CD14-positive monocyte (primary cell): ENCODE measurements at regions not wholly inside any gene's neighbourhood (a gene's known extent, or its start where the extent isn't known, plus 50 kb on each side); places are given as distances from the start of the nearest gene placed in this dataset.

Source experiments
- DNase-seq, 3 donors: peaks; one replicate each; pipeline ENCODE4 v3.0.0-alpha.2; 2011 to 2022
- H2AFZ ChIP-seq: 2 replicates; pipeline ENCODE4 v1.6.0; 2012; ENCODE audit warnings: mild to moderate bottlenecking, low read depth, low read length, inconsistent platforms; ENCODE audit not compliant: insufficient read depth, poor library complexity, severe bottlenecking
- H3K27ac ChIP-seq, 2 donors: 1 replicate in 1 of 2; 2 replicates in 1 of 2; pipeline ENCODE4 v1.5.1; 2012 to 2013; ENCODE audit warnings: low read length in 2 of 2, control low read depth in 1 of 2, inconsistent platforms in 1 of 2, low read depth in 1 of 2, mild to moderate bottlenecking in 1 of 2
- H3K27me3 ChIP-seq, 2 donors: one replicate each; pipeline versions ENCODE4 v1.6.0 to v1.6.1; 2011 to 2013; ENCODE audit warnings: low read length in 2 of 2; ENCODE audit not compliant: control insufficient read depth in 2 of 2, insufficient read depth in 2 of 2
- H3K36me3 ChIP-seq, 2 donors: replicated peaks in 1 of 2; 1 replicate in 1 of 2; 2 replicates in 1 of 2; pipeline versions ENCODE4 v1.5.1 to v1.6.1; 2012 to 2013; ENCODE audit warnings: low read length in 2 of 2, control low read depth in 1 of 2, inconsistent platforms in 1 of 2, mild to moderate bottlenecking in 1 of 2; ENCODE audit not compliant: insufficient read depth in 2 of 2, control insufficient read depth in 1 of 2
- H3K4me1 ChIP-seq, 2 donors: 1 replicate in 1 of 2; 2 replicates in 1 of 2; pipeline versions ENCODE4 v1.5.1 to v1.6.1; 2012 to 2013; ENCODE audit warnings: low read length in 2 of 2, control low read depth in 1 of 2, inconsistent platforms in 1 of 2, mild to moderate bottlenecking in 1 of 2, moderate library complexity in 1 of 2; ENCODE audit not compliant: insufficient read depth in 2 of 2, control insufficient read depth in 1 of 2
- H3K4me2 ChIP-seq: replicated peaks from 2 replicates; pipeline ENCODE3; 2012; ENCODE audit warnings: low read length, moderate library complexity, mild to moderate bottlenecking; ENCODE audit not compliant: poor library complexity, severe bottlenecking; ENCODE audit errors: extremely low read depth
- H3K4me3 ChIP-seq, 3 experiments: fragments of 200-600 bp in 1 of 3; sonication (generic) in 1 of 3; replicated peaks in 1 of 3; 1 replicate in 2 of 3; 2 replicates in 1 of 3; pipeline ENCODE4 v1.5.1; 2011 to 2013; ENCODE audit warnings: low read length in 3 of 3, mild to moderate bottlenecking in 3 of 3, control low read depth in 2 of 3, low read depth in 2 of 3, inconsistent platforms in 1 of 3, moderate library complexity in 1 of 3
- H3K79me2 ChIP-seq: 2 replicates; pipeline ENCODE4 v1.6.0; 2012; ENCODE audit warnings: mild to moderate bottlenecking, control low read depth, inconsistent platforms, low read length, moderate library complexity; ENCODE audit not compliant: insufficient read depth
- H3K9ac ChIP-seq: 2 replicates; pipeline ENCODE4 v1.6.0; 2017; ENCODE audit warnings: low read length, mild to moderate bottlenecking; ENCODE audit not compliant: insufficient read depth, poor library complexity, severe bottlenecking
- H3K9me3 ChIP-seq, 2 donors: replicated peaks in 1 of 2; 1 replicate in 1 of 2; 2 replicates in 1 of 2; pipeline versions ENCODE4 v1.5.1 to v1.6.1; 2012 to 2013; ENCODE audit warnings: low read length in 2 of 2, control low read depth in 1 of 2; ENCODE audit not compliant: control insufficient read depth in 1 of 2, insufficient read depth in 1 of 2
- H4K20me1 ChIP-seq: 2 replicates; pipeline ENCODE4 v1.6.0; 2012; ENCODE audit warnings: mild to moderate bottlenecking, low read length, control low read depth, moderate library complexity; ENCODE audit not compliant: insufficient read depth
- H3K27ac Mint-ChIP-seq, 7 donors: one replicate each; pipeline ENCODE4 v1.8.0; 2020; ENCODE audit warnings: mild to moderate bottlenecking in 7 of 7, mixed read lengths in 7 of 7, moderate library complexity in 6 of 7, inconsistent platforms in 2 of 7
- H3K27me3 Mint-ChIP-seq, 3 donors: one replicate each; pipeline ENCODE4 v1.8.0; 2021 to 2022; ENCODE audit warnings: low read depth in 3 of 3, mild to moderate bottlenecking in 3 of 3, mixed read lengths in 3 of 3, moderate library complexity in 3 of 3, inconsistent platforms in 1 of 3
- H3K36me3 Mint-ChIP-seq, 2 donors: one replicate each; pipeline ENCODE4 v1.8.0; 2020; ENCODE audit warnings: mixed read lengths in 2 of 2, inconsistent platforms in 1 of 2, mild to moderate bottlenecking in 1 of 2
- H3K4me1 Mint-ChIP-seq: one replicate; pipeline ENCODE4 v1.8.0; 2020; ENCODE audit warnings: mild to moderate bottlenecking, mixed read lengths
- H3K4me3 Mint-ChIP-seq, 2 donors: one replicate each; pipeline ENCODE4 v1.8.0; 2020; ENCODE audit warnings: mild to moderate bottlenecking in 2 of 2, mixed read lengths in 2 of 2, moderate library complexity in 1 of 2
- H3K9me3 Mint-ChIP-seq, 7 donors: one replicate each; pipeline ENCODE4 v1.8.0; 2020 to 2022; ENCODE audit warnings: mixed read lengths in 7 of 7, mild to moderate bottlenecking in 6 of 7, moderate library complexity in 6 of 7, inconsistent platforms in 2 of 7
- CTCF ChIP-seq: fragments of 200-600 bp; IDR thresholded peaks from one replicate; pipeline ENCODE4 v1.8.0; 2022; ENCODE audit warnings: antibody characterized with exemption, mild to moderate bottlenecking
- WGBS: methylation state at CpG from one replicate; pipeline ENCODE4 v1.1.5; 2013; ENCODE audit warnings: missing lambda C conversion rate; ENCODE audit not compliant: insufficient coverage; 5-methylcytosine and 5-hydroxymethylcytosine counted together
- intact Hi-C, 2 donors: fragments of 100-400 bp; cut with micrococcal nuclease; formaldehyde crosslinking; loops; one replicate each; pipeline versions ENCODE4 v1.15.0 to v1.15.1; 2023

- no peaks in the 10 kb centered on the region for H3K27me3 Mint-ChIP-seq
- 78% methylated on average over 1 of the region's 1 CpG for WGBS
- Histone ChIP-seq H3K4me1 (no peaks in the 10 kb centered on the region), H3K9ac (no peak overlapping the region), H3K9me3 (peaks cover 0 to 10% of the 10 kb centered on the region in 2 donors), H4K20me1 (no peaks in the 10 kb centered on the region), H3K27ac (no peak overlapping the region), H3K36me3 (no peaks in the 10 kb centered on the region), H3K79me2 (no peaks in the 10 kb centered on the region), H2AFZ (no peak overlapping the region), H3K4me3 (no peak overlapping the region), H3K27me3 (no peaks in the 10 kb centered on the region), H3K4me2 (no peak overlapping the region)
- no peak overlapping the region for H3K4me3 Mint-ChIP-seq
- TF ChIP-seq CTCF = no peak
- peaks cover 0 to 12% (median 8%) of the 10 kb centered on the region in 7 donors for H3K9me3 Mint-ChIP-seq
- no peaks in the 10 kb centered on the region for H3K4me1 Mint-ChIP-seq
- H3K36me3 Mint-ChIP-seq = no peaks in the 10 kb centered on the region
- no peak overlapping the region for H3K27ac Mint-ChIP-seq
- no peak for DNase-seq
- intact Hi-C loops = no loop called here
These were observed 374.6 kb upstream of the SYNCRIP start for GRCh38 chr6:86017236-86017635.

- TF ChIP-seq CTCF = no peak
- Histone ChIP-seq H3K9ac (no peak overlapping the region), H3K9me3 (peaks cover 0 to 10% of the 10 kb centered on the region in 2 donors), H3K36me3 (no peaks in the 10 kb centered on the region), H3K4me3 (no peak overlapping the region), H4K20me1 (no peaks in the 10 kb centered on the region), H3K4me1 (no peaks in the 10 kb centered on the region), H2AFZ (no peak overlapping the region), H3K79me2 (no peaks in the 10 kb centered on the region), H3K27me3 (no peaks in the 10 kb centered on the region), H3K27ac (no peak overlapping the region), H3K4me2 (no peak overlapping the region)
- DNase-seq = no peak
- no peak overlapping the region for H3K4me3 Mint-ChIP-seq
- H3K27ac Mint-ChIP-seq = no peak overlapping the region
- WGBS = 56% methylated on average over 1 of the region's 3 CpGs
- intact Hi-C loops = no loop called here
- H3K27me3 Mint-ChIP-seq = no peaks in the 10 kb centered on the region
- no peaks in the 10 kb centered on the region for H3K36me3 Mint-ChIP-seq
- H3K4me1 Mint-ChIP-seq = no peaks in the 10 kb centered on the region
- H3K9me3 Mint-ChIP-seq = peaks cover 0 to 12% (median 8%) of the 10 kb centered on the region in 7 donors
These were observed 373.9 kb upstream of the SYNCRIP start for GRCh38 chr6:86016567-86016966.
